A549 (cell line): ENCODE measurements at regions not wholly inside any gene's neighbourhood (a gene's known extent, or its start where the extent isn't known, plus 50 kb on each side); places are given as distances from the start of the nearest gene placed in this dataset.

ENCODE experiments used
- CEBPB ChIP-seq, 2 experiments: fragments of >200 bp in 1 of 2; sonication (Bioruptor Twin) in 1 of 2; formaldehyde crosslinking in 1 of 2; IDR thresholded peaks; 2 replicates each; pipeline ENCODE4 v1.6.1; 2012 to 2016
- CHD4 ChIP-seq: fragments of 200-600 bp; sonication (generic); IDR thresholded peaks from 2 replicates; pipeline ENCODE4 v1.6.1; 2016; ENCODE audit warnings: antibody characterized with exemption, mild to moderate bottlenecking, borderline replicate concordance
- EP300 ChIP-seq, 2 experiments: fragments of >200 bp; sonication (Bioruptor Twin); formaldehyde crosslinking; IDR thresholded peaks; 2 replicates in 1 of 2; 3 replicates in 1 of 2; pipeline ENCODE4 v1.6.1; 2016 to 2017
- FOSL2 ChIP-seq, 2 experiments: fragments of 450-650 bp in 1 of 2; fragments of >200 bp in 1 of 2; sonication (Bioruptor Twin) in 1 of 2; formaldehyde crosslinking; IDR thresholded peaks; 2 replicates each; pipeline versions ENCODE4 v1.5.0 to v1.6.1; 2016 to 2020; ENCODE audit warnings: mild to moderate bottlenecking in 1 of 2, moderate library complexity in 1 of 2
- MYC ChIP-seq: IDR thresholded peaks from 2 replicates; pipeline ENCODE4 v1.6.1; 2012; ENCODE audit warnings: mild to moderate bottlenecking, inconsistent platforms, low read length, improper control_type of control experiment, borderline replicate concordance
- POLR2A ChIP-seq: IDR thresholded peaks from 2 replicates; pipeline ENCODE4 v1.6.1; 2012; ENCODE audit warnings: mild to moderate bottlenecking, low read length
- RAD21 ChIP-seq, 2 experiments: fragments of >200 bp in 1 of 2; sonication (Bioruptor Twin) in 1 of 2; formaldehyde crosslinking in 1 of 2; IDR thresholded peaks in 1 of 2; conservative IDR thresholded peaks in 1 of 2; 2 replicates in 1 of 2; 3 replicates in 1 of 2; pipeline ENCODE4 v1.6.1; 2012 to 2018; ENCODE audit warnings: inconsistent platforms in 1 of 2
- RFX5 ChIP-seq: fragments of 450-650 bp; IDR thresholded peaks from 2 replicates; pipeline ENCODE4 v1.7.1; 2014; ENCODE audit warnings: antibody characterized with exemption, mild to moderate bottlenecking, moderate library complexity
- SMC3 ChIP-seq: fragments of >200 bp; sonication (Bioruptor Twin); formaldehyde crosslinking; IDR thresholded peaks from 3 replicates; pipeline ENCODE4 v1.6.1; 2018; ENCODE audit warnings: inconsistent platforms
- TF ChIP-seq, protein P1 (sequence below): fragments of >200 bp; sonication (Bioruptor Twin); formaldehyde crosslinking; IDR thresholded peaks from 3 replicates; pipeline ENCODE4 v1.5.1; 2016

DNA sequence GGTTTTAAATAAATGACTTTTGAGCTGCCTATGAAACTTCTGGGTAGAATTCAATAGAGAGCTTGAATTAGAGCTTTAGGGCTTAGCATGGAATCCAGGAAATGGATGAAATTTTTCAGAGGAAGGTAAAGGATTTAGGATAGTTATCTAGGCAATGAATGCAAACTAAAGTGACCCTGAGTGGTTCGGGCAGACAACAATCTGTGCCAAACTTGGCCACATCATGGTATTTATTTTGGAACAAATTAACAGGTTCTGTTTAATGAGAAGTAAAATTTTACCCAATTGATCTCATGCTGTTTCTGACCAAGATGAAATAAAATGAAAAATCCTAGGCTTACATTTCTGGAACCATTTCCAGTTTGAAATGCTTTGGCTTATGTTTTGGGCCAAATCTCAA, 934.4 kb downstream of the MAT2B start:
- TF ChIP-seq, protein P1, sequence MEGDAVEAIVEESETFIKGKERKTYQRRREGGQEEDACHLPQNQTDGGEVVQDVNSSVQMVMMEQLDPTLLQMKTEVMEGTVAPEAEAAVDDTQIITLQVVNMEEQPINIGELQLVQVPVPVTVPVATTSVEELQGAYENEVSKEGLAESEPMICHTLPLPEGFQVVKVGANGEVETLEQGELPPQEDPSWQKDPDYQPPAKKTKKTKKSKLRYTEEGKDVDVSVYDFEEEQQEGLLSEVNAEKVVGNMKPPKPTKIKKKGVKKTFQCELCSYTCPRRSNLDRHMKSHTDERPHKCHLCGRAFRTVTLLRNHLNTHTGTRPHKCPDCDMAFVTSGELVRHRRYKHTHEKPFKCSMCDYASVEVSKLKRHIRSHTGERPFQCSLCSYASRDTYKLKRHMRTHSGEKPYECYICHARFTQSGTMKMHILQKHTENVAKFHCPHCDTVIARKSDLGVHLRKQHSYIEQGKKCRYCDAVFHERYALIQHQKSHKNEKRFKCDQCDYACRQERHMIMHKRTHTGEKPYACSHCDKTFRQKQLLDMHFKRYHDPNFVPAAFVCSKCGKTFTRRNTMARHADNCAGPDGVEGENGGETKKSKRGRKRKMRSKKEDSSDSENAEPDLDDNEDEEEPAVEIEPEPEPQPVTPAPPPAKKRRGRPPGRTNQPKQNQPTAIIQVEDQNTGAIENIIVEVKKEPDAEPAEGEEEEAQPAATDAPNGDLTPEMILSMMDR = no peak
- TF ChIP-seq RAD21 (conservative IDR thresholded peaks at IDR 0.05 in 1 of 2, IDR thresholded peaks at IDR 0.05 in 1 of 2) (no peak), SMC3 (no peak), EP300 (IDR thresholded peaks at IDR 0.05) (no peak), FOSL2 (IDR thresholded peaks at IDR 0.05) (no peak), FOSL2 (CRISPR knock-in tag; IDR thresholded peaks at IDR 0.05) (no peak), POLR2A (no peak), CHD4 (no peak), MYC (no peak), RFX5 (no peak), CEBPB (IDR thresholded peaks at IDR 0.05) (no peak)
